ENCODE measurements at regions not wholly inside any gene's neighbourhood (a gene's known extent, or its start where the extent isn't known, plus 50 kb on each side); places are given as distances from the start of the nearest gene placed in this dataset.

DNA sequence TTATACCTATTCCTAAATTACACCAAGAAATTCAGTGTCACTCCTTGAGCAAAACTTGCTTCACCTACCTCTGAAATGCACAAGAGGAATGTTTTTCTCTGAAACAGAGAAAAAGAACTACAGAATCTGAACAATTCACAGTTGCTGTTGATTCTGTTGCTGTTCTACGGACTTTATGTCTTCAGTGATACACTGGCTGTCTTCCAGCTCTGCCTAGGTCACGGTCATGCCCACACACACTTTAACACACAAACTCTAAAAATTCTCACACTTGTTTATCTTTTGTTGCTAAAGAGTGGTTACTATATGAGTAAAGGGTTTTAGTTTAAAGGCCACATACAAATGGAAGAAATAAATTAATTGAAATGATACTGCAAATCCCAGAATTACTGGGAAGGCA lies 124.4 kb upstream of the SPRY2 start:
- no peak for DNase-seq (ENCODE audit: unreplicated experiment)
- POLR2A ChIA-PET, result no interaction called here
- TF ChIP-seq, protein P1, sequence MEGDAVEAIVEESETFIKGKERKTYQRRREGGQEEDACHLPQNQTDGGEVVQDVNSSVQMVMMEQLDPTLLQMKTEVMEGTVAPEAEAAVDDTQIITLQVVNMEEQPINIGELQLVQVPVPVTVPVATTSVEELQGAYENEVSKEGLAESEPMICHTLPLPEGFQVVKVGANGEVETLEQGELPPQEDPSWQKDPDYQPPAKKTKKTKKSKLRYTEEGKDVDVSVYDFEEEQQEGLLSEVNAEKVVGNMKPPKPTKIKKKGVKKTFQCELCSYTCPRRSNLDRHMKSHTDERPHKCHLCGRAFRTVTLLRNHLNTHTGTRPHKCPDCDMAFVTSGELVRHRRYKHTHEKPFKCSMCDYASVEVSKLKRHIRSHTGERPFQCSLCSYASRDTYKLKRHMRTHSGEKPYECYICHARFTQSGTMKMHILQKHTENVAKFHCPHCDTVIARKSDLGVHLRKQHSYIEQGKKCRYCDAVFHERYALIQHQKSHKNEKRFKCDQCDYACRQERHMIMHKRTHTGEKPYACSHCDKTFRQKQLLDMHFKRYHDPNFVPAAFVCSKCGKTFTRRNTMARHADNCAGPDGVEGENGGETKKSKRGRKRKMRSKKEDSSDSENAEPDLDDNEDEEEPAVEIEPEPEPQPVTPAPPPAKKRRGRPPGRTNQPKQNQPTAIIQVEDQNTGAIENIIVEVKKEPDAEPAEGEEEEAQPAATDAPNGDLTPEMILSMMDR (IDR thresholded peaks at IDR 0.05; ENCODE audit: unreplicated experiment), result no peak
- H3K36me3 Mint-ChIP-seq (ENCODE audit: insufficient read depth, unreplicated experiment), result no peaks in the 10 kb centered on the region
- H3K27ac Mint-ChIP-seq (ENCODE audit: low read depth, unreplicated experiment), result no peak overlapping the region
- no peak overlapping the region for H3K4me3 Mint-ChIP-seq (ENCODE audit: unreplicated experiment)
- peaks cover 24% of the 10 kb centered on the region for H3K4me1 Mint-ChIP-seq (ENCODE audit: insufficient read depth, unreplicated experiment)
- H3K27me3 Mint-ChIP-seq (ENCODE audit: insufficient read depth, unreplicated experiment), result no peaks in the 10 kb centered on the region
- intact Hi-C loops (cut with micrococcal nuclease), result no loop called here
- no peaks in the 10 kb centered on the region for H3K9me3 Mint-ChIP-seq (ENCODE audit: unreplicated experiment)
- CTCF ChIA-PET, result no interaction called here
- no TSS peak for BruUV-seq (replicated peaks)

DNA sequence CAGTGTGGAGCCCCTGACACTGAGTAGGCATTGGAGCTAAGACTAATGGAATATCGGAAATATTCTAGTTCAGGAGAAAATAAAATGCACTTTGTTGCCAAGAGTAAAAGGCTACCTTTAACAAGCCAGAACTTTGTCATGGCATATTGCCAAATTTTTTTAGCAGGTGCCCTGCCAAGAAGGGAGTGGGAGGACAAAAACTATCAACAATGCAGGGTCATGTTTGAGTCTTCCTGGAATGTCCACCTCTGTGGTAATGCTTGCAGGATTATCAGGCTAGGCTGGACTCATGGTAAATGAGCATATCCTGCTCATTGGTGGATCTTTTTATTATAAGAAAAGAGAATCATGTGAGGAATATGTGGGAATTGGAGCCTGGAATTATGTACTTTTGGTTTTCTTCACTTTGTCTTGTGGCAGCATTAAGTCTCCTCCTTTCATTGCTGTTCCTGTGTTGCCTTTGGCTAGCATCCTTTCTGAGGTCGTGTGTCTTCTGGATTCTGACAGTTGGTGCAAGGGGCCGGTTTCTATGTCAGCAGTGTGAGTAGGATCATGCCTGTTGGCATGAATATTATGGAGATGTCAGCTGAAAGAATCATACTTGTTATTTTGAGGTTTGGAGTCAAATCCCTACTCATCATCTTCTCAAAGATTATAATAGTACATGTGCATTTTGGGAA lies 122.9 kb upstream of the SPRY2 start:
- Mint-ChIP-seq H3K4me3 (ENCODE audit: unreplicated experiment) (peak overlapping the region; percentile 7), H3K9me3 (ENCODE audit: unreplicated experiment) (no peaks in the 10 kb centered on the region), H3K27ac (ENCODE audit: low read depth, unreplicated experiment) (peak overlapping the region; percentile 77), H3K27me3 (ENCODE audit: insufficient read depth, unreplicated experiment) (no peaks in the 10 kb centered on the region), H3K36me3 (ENCODE audit: insufficient read depth, unreplicated experiment) (no peaks in the 10 kb centered on the region), H3K4me1 (ENCODE audit: insufficient read depth, unreplicated experiment) (peaks cover 9% of the 10 kb centered on the region)
- intact Hi-C loops (cut with micrococcal nuclease), result no loop called here
- BruUV-seq (replicated peaks), result no TSS peak
- DNase-seq (ENCODE audit: unreplicated experiment), result peak; percentile 81
- ChIA-PET POLR2A (no interaction called here), CTCF (interaction anchor here (0.7 kb wide), 3 partner anchors 51 to 191 kb away, joined by 3 read pairs; no protein-coding TSS in a partner anchor)
- TF ChIP-seq, protein P1 (IDR thresholded peaks at IDR 0.05; ENCODE audit: unreplicated experiment), result no peak

DNA sequence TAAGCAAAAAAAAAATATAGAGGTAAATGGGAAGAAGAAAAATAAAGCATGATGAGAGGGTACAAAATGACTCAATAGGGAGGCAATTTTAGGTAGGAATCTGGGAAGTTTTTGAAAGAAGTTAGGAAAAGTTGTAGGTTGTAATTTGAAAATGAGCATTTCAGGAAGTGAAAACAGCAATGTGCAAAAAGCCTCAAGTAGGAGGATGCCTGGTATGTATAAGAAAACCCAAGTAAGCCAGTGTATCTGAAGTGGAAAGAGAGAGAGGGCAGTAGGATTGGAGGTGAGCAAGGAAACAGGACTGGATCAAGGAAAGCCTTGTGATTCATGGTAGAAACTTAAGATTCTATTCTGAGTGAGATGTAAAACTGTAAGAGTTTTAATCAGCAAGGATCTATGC lies 121.6 kb upstream of the SPRY2 start:
- DNase-seq (ENCODE audit: unreplicated experiment), result no peak
- no peaks in the 10 kb centered on the region for H3K27me3 Mint-ChIP-seq (ENCODE audit: insufficient read depth, unreplicated experiment)
- CTCF ChIA-PET, result interaction anchor here (0.5 to 1.0 kb wide), 2 partner anchors 120 to 968 kb away, joined by 3 to 6 read pairs; no protein-coding TSS in a partner anchor
- no peak overlapping the region for H3K4me3 Mint-ChIP-seq (ENCODE audit: unreplicated experiment)
- no peaks in the 10 kb centered on the region for H3K36me3 Mint-ChIP-seq (ENCODE audit: insufficient read depth, unreplicated experiment)
- H3K4me1 Mint-ChIP-seq (ENCODE audit: insufficient read depth, unreplicated experiment), result no peaks in the 10 kb centered on the region
- intact Hi-C loops (cut with micrococcal nuclease), result no loop called here
- TF ChIP-seq, protein P1 (IDR thresholded peaks at IDR 0.05; ENCODE audit: unreplicated experiment), result no peak
- POLR2A ChIA-PET, result interaction anchor here (0.9 kb wide), 1 partner anchor 14 kb away, joined by 4 read pairs; no protein-coding TSS in a partner anchor
- BruUV-seq (replicated peaks), result no TSS peak
- no peaks in the 10 kb centered on the region for H3K9me3 Mint-ChIP-seq (ENCODE audit: unreplicated experiment)
- no peak overlapping the region for H3K27ac Mint-ChIP-seq (ENCODE audit: low read depth, unreplicated experiment)

DNA sequence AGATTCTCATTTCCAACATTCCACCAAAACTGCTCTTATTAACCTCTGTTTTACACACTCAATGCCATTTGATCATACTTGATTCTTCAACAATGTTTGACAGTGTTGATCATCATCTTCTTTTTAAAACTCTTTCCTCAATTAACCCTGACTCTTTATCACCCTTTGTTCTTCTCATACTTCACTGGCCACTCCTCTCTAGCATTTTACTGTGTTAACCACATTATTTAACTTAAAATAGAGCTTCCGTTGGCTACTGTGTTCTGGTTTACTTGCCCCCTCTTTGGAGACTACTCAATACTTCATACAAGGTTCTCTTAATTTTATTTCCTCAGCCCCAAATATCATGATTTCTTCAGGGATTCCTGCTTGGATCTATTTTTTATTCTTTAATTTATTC lies 121.1 kb upstream of the SPRY2 start:
- Mint-ChIP-seq H3K27me3 (ENCODE audit: insufficient read depth, unreplicated experiment) (no peaks in the 10 kb centered on the region), H3K9me3 (ENCODE audit: unreplicated experiment) (no peaks in the 10 kb centered on the region), H3K27ac (ENCODE audit: low read depth, unreplicated experiment) (no peak overlapping the region), H3K36me3 (ENCODE audit: insufficient read depth, unreplicated experiment) (no peaks in the 10 kb centered on the region), H3K4me3 (ENCODE audit: unreplicated experiment) (no peak overlapping the region), H3K4me1 (ENCODE audit: insufficient read depth, unreplicated experiment) (no peaks in the 10 kb centered on the region)
- intact Hi-C loops (cut with micrococcal nuclease), result no loop called here
- BruUV-seq (replicated peaks), result no TSS peak
- no peak for DNase-seq (ENCODE audit: unreplicated experiment)
- ChIA-PET CTCF (interaction anchor here (0.6 to 1.0 kb wide), 2 partner anchors 120 to 463 kb away, joined by 3 read pairs; no protein-coding TSS in a partner anchor), POLR2A (no interaction called here)
- TF ChIP-seq, protein P1 (IDR thresholded peaks at IDR 0.05; ENCODE audit: unreplicated experiment), result no peak
